ENCODE measurements at regions not wholly inside any gene's neighbourhood (a gene's known extent, or its start where the extent isn't known, plus 50 kb on each side); places are given as distances from the start of the nearest gene placed in this dataset.

- TF ChIP-seq, protein P1, sequence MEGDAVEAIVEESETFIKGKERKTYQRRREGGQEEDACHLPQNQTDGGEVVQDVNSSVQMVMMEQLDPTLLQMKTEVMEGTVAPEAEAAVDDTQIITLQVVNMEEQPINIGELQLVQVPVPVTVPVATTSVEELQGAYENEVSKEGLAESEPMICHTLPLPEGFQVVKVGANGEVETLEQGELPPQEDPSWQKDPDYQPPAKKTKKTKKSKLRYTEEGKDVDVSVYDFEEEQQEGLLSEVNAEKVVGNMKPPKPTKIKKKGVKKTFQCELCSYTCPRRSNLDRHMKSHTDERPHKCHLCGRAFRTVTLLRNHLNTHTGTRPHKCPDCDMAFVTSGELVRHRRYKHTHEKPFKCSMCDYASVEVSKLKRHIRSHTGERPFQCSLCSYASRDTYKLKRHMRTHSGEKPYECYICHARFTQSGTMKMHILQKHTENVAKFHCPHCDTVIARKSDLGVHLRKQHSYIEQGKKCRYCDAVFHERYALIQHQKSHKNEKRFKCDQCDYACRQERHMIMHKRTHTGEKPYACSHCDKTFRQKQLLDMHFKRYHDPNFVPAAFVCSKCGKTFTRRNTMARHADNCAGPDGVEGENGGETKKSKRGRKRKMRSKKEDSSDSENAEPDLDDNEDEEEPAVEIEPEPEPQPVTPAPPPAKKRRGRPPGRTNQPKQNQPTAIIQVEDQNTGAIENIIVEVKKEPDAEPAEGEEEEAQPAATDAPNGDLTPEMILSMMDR (IDR thresholded peaks at IDR 0.05): no peak
- no peak for TF ChIP-seq POLR2A (IDR thresholded peaks at IDR 0.05)
These were observed 76.8 kb downstream of the AIPL1 start for GRCh38 chr17:6358131-6358530.

Data from lower leg skin (tissue), 3 donors.